H1 (cell line): ENCODE measurements at regions not wholly inside any gene's neighbourhood (a gene's known extent, or its start where the extent isn't known, plus 50 kb on each side); places are given as distances from the start of the nearest gene placed in this dataset.

Experiments used
- CREB1 ChIP-seq: IDR thresholded peaks from 2 replicates; pipeline ENCODE4 v1.6.1; 2012; ENCODE audit warnings: inconsistent platforms
- GABPA ChIP-seq: IDR thresholded peaks from 2 replicates; pipeline ENCODE4 v1.6.1; 2011; ENCODE audit warnings: mild to moderate bottlenecking, low read length, moderate library complexity, borderline replicate concordance; ENCODE audit not compliant: insufficient read depth
- HDAC6 ChIP-seq: IDR thresholded peaks from one replicate; pipeline ENCODE4 v1.7.1; 2012; ENCODE audit warnings: low read depth, mild to moderate bottlenecking, inconsistent platforms, low read length, moderate library complexity
- JUND ChIP-seq: IDR thresholded peaks from 2 replicates; pipeline ENCODE4 v1.6.1; 2011; ENCODE audit warnings: mild to moderate bottlenecking, improper control_type of control experiment, low read length
- KDM4A ChIP-seq: IDR thresholded peaks from one replicate; pipeline ENCODE4 v1.7.1; 2012; ENCODE audit warnings: low read depth, mild to moderate bottlenecking, moderate library complexity, low read length, inconsistent platforms; ENCODE audit not compliant: severe bottlenecking
- PHF8 ChIP-seq: fragments of 200-600 bp; sonication (generic); conservative IDR thresholded peaks from 2 replicates; pipeline ENCODE4 v1.7.1; 2012; ENCODE audit warnings: low read depth, mild to moderate bottlenecking, inconsistent platforms, low read length, moderate library complexity
- POLR2A ChIP-seq, 2 experiments: IDR thresholded peaks; 1 replicate in 1 of 2; 2 replicates in 1 of 2; pipeline ENCODE4 v1.6.1; 2011; ENCODE audit warnings: low read depth in 2 of 2, low read length in 2 of 2, mild to moderate bottlenecking in 2 of 2; ENCODE audit errors: control extremely low read depth in 1 of 2
- TCF12 ChIP-seq: IDR thresholded peaks from 2 replicates; pipeline ENCODE4 v1.6.1; 2011; ENCODE audit warnings: low read depth, mild to moderate bottlenecking, low read length
- TEAD4 ChIP-seq: IDR thresholded peaks from 2 replicates; pipeline ENCODE4 v1.6.1; 2012; ENCODE audit warnings: low read depth, low read length, inconsistent platforms, mixed read lengths
- TF ChIP-seq, protein P1 (sequence below): fragments of 300-600 bp; sonication (generic); IDR thresholded peaks from 2 replicates; pipeline ENCODE4 v1.7.1; 2012; ENCODE audit warnings: low read length, moderate library complexity, mild to moderate bottlenecking, inconsistent platforms; ENCODE audit not compliant: insufficient replicate concordance
- TF ChIP-seq, protein P2 (sequence below): IDR thresholded peaks from 2 replicates; pipeline ENCODE4 v1.6.1; 2012; ENCODE audit warnings: low read length, inconsistent platforms

DNA sequence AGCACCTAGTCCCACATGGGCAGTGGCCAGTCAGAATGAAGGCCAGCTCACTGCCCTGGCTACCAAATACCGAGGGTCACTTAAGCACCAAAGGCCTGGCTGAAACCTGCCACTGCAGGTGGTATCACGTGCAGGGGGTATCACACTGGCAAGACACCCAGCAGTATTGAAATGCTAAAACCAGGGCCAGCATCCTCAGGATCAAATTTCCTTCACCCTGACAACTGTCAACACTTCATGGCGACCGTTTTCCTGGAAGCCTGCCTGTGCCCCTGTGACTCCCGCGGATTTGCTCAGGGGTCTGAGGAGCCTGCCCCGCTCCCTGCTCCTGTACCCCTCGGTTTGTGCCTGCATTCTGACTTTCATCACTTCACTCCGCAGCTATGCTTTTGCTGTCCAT lies 151.1 kb downstream of the TTLL2 start (continued):
- TF ChIP-seq, protein P1, sequence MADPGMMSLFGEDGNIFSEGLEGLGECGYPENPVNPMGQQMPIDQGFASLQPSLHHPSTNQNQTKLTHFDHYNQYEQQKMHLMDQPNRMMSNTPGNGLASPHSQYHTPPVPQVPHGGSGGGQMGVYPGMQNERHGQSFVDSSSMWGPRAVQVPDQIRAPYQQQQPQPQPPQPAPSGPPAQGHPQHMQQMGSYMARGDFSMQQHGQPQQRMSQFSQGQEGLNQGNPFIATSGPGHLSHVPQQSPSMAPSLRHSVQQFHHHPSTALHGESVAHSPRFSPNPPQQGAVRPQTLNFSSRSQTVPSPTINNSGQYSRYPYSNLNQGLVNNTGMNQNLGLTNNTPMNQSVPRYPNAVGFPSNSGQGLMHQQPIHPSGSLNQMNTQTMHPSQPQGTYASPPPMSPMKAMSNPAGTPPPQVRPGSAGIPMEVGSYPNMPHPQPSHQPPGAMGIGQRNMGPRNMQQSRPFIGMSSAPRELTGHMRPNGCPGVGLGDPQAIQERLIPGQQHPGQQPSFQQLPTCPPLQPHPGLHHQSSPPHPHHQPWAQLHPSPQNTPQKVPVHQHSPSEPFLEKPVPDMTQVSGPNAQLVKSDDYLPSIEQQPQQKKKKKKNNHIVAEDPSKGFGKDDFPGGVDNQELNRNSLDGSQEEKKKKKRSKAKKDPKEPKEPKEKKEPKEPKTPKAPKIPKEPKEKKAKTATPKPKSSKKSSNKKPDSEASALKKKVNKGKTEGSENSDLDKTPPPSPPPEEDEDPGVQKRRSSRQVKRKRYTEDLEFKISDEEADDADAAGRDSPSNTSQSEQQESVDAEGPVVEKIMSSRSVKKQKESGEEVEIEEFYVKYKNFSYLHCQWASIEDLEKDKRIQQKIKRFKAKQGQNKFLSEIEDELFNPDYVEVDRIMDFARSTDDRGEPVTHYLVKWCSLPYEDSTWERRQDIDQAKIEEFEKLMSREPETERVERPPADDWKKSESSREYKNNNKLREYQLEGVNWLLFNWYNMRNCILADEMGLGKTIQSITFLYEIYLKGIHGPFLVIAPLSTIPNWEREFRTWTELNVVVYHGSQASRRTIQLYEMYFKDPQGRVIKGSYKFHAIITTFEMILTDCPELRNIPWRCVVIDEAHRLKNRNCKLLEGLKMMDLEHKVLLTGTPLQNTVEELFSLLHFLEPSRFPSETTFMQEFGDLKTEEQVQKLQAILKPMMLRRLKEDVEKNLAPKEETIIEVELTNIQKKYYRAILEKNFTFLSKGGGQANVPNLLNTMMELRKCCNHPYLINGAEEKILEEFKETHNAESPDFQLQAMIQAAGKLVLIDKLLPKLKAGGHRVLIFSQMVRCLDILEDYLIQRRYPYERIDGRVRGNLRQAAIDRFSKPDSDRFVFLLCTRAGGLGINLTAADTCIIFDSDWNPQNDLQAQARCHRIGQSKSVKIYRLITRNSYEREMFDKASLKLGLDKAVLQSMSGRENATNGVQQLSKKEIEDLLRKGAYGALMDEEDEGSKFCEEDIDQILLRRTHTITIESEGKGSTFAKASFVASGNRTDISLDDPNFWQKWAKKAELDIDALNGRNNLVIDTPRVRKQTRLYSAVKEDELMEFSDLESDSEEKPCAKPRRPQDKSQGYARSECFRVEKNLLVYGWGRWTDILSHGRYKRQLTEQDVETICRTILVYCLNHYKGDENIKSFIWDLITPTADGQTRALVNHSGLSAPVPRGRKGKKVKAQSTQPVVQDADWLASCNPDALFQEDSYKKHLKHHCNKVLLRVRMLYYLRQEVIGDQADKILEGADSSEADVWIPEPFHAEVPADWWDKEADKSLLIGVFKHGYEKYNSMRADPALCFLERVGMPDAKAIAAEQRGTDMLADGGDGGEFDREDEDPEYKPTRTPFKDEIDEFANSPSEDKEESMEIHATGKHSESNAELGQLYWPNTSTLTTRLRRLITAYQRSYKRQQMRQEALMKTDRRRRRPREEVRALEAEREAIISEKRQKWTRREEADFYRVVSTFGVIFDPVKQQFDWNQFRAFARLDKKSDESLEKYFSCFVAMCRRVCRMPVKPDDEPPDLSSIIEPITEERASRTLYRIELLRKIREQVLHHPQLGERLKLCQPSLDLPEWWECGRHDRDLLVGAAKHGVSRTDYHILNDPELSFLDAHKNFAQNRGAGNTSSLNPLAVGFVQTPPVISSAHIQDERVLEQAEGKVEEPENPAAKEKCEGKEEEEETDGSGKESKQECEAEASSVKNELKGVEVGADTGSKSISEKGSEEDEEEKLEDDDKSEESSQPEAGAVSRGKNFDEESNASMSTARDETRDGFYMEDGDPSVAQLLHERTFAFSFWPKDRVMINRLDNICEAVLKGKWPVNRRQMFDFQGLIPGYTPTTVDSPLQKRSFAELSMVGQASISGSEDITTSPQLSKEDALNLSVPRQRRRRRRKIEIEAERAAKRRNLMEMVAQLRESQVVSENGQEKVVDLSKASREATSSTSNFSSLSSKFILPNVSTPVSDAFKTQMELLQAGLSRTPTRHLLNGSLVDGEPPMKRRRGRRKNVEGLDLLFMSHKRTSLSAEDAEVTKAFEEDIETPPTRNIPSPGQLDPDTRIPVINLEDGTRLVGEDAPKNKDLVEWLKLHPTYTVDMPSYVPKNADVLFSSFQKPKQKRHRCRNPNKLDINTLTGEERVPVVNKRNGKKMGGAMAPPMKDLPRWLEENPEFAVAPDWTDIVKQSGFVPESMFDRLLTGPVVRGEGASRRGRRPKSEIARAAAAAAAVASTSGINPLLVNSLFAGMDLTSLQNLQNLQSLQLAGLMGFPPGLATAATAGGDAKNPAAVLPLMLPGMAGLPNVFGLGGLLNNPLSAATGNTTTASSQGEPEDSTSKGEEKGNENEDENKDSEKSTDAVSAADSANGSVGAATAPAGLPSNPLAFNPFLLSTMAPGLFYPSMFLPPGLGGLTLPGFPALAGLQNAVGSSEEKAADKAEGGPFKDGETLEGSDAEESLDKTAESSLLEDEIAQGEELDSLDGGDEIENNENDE, result no peak
- TF ChIP-seq TEAD4 (peak; percentile 64), KDM4A (no peak), HDAC6 (no peak), CREB1 (no peak), TCF12 (no peak; the same call in 1 of the 2 replicates), PHF8 (no peak), POLR2A (IDR thresholded peaks at IDR 0.05; ENCODE audit: control extremely low read depth in 1 of 2, low read depth in 2 of 2, low read length in 2 of 2) (no peak), JUND (no peak), GABPA (no peak)
- TF ChIP-seq, protein P2, sequence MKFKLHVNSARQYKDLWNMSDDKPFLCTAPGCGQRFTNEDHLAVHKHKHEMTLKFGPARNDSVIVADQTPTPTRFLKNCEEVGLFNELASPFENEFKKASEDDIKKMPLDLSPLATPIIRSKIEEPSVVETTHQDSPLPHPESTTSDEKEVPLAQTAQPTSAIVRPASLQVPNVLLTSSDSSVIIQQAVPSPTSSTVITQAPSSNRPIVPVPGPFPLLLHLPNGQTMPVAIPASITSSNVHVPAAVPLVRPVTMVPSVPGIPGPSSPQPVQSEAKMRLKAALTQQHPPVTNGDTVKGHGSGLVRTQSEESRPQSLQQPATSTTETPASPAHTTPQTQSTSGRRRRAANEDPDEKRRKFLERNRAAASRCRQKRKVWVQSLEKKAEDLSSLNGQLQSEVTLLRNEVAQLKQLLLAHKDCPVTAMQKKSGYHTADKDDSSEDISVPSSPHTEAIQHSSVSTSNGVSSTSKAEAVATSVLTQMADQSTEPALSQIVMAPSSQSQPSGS, result no peak
